GM12891 (cell line): ENCODE measurements at regions not wholly inside any gene's neighbourhood (a gene's known extent, or its start where the extent isn't known, plus 50 kb on each side); places are given as distances from the start of the nearest gene placed in this dataset.
"Not testable (repeated sequence)": the region's sequence is repeated elsewhere in the genome, so short reads cannot be mapped to it uniquely, and the experiment has no call there.

Experiments
- PAX5 ChIP-seq: IDR thresholded peaks from 2 replicates; pipeline ENCODE4 v1.6.1; 2011; ENCODE audit warnings: low read length, moderate library complexity, mild to moderate bottlenecking; ENCODE audit not compliant: insufficient read depth, severe bottlenecking
- POLR2A ChIP-seq: IDR thresholded peaks from 2 replicates; pipeline ENCODE4 v1.6.1; 2011; ENCODE audit warnings: low read depth, low read length, control low read depth
- POLR2AphosphoS5 ChIP-seq: IDR thresholded peaks from 2 replicates; pipeline ENCODE4 v1.6.1; 2011; ENCODE audit warnings: low read depth, low read length, control low read depth
- POU2F2 ChIP-seq: IDR thresholded peaks from 2 replicates; pipeline ENCODE4 v1.6.1; 2011; ENCODE audit warnings: low read depth, mild to moderate bottlenecking, control low read depth, low read length, moderate library complexity
- SPI1 ChIP-seq: IDR thresholded peaks from 2 replicates; pipeline ENCODE4 v1.6.1; 2011; ENCODE audit warnings: low read depth, low read length, control low read depth
- TAF1 ChIP-seq: IDR thresholded peaks from 2 replicates; pipeline ENCODE4 v1.6.1; 2011; ENCODE audit warnings: low read depth, low read length, control low read depth

GRCh38 chr4:77353724-77354315 is 196.8 kb downstream of the CCNG2 start:
- TF ChIP-seq POLR2A, TAF1, POLR2AphosphoS5, POU2F2, PAX5, SPI1: not testable (repeated sequence)
